HCT116 (cell line): ENCODE measurements at regions not wholly inside any gene's neighbourhood (a gene's known extent, or its start where the extent isn't known, plus 50 kb on each side); places are given as distances from the start of the nearest gene placed in this dataset.

Experiments
- ATAC-seq: fragments of 200-7000 bp; cut with Tn5 transposase; 2 replicates; pipeline ENCODE4 v1.9.1; 2020; ENCODE audit warnings: mild to moderate bottlenecking, moderate library complexity
- BruUV-seq: library from RNA; stranded (reverse); fragments of 400-500 nt; replicated peaks from 2 replicates; lab custom pipeline; 2021; lab: Mats Ljungman, UMichigan
- CTCF ChIA-PET: fragments of 300-600 bp; sonication (Branson Sonifier 250); formaldehyde crosslinking; loops from one replicate; lab custom pipeline; 2021; ENCODE audit warnings: antibody characterized with exemption; lab: Charles Lee
- POLR2A ChIA-PET: fragments of 300-600, 350-600 bp; sonication (Branson Sonifier 250); formaldehyde crosslinking; loops from one replicate; lab custom pipeline; 2021; ENCODE audit warnings: antibody characterized with exemption; lab: Charles Lee
- RAD21 ChIA-PET, 2 experiments: fragments of 300-600 bp; sonication (Branson Sonifier 250); formaldehyde crosslinking; loops; one replicate each; lab custom pipeline; 2023; ENCODE audit warnings: low total read pairs in 2 of 2; ENCODE audit not compliant: uncharacterized antibody in 2 of 2, unreplicated experiment in 2 of 2, low non-redundant PET in 1 of 2; lab: Charles Lee
- DNase-seq: peaks from one replicate; pipeline ENCODE4 v3.0.0-alpha.2; 2010; ENCODE audit warnings: low read depth, low spot score
- H2AFZ ChIP-seq: fragments of 200-600 bp; shearing (Covaris generic), sonication (generic); 2 replicates; pipeline ENCODE4 v1.6.1; 2017; ENCODE audit warnings: low read depth, mixed run types, mixed read lengths, antibody characterized with exemption, low read length; ENCODE audit not compliant: poor library complexity, severe bottlenecking
- H3K27ac ChIP-seq: 2 replicates; pipeline ENCODE4 v1.5.1; 2012; ENCODE audit warnings: low read depth, low read length
- H3K27me3 ChIP-seq: fragments of 200-600 bp; sonication (generic); 2 replicates; pipeline ENCODE4 v1.6.1; 2016; ENCODE audit warnings: mixed run types, low read length, mixed read lengths; ENCODE audit not compliant: insufficient read depth
- H3K36me3 ChIP-seq, 2 experiments: fragments of 200-500 bp in 1 of 2; fragments of 200-600 bp in 1 of 2; sonication (Bioruptor generic) in 1 of 2; sonication (generic) in 1 of 2; 2 replicates each; pipeline versions ENCODE4 v1.5.1 to v1.6.1; 2014 to 2016; ENCODE audit warnings: low read length in 2 of 2, inconsistent platforms in 1 of 2, mixed read lengths in 1 of 2, mixed run types in 1 of 2; ENCODE audit not compliant: insufficient read depth in 2 of 2, control insufficient read depth in 1 of 2
- H3K4me1 ChIP-seq, 2 experiments: fragments of 200-600 bp in 1 of 2; sonication (generic) in 1 of 2; 2 replicates each; pipeline versions ENCODE4 v1.5.1 to v1.6.1; 2012 to 2017; ENCODE audit warnings: low read length in 2 of 2, inconsistent platforms in 1 of 2, mild to moderate bottlenecking in 1 of 2, mixed read lengths in 1 of 2, mixed run types in 1 of 2, moderate library complexity in 1 of 2; ENCODE audit not compliant: insufficient read depth in 2 of 2, control insufficient read depth in 1 of 2
- H3K4me2 ChIP-seq: fragments of 200-600 bp; sonication (generic); 2 replicates; pipeline ENCODE4 v1.6.1; 2017; ENCODE audit warnings: mixed run types, low read length, mixed read lengths
- H3K4me3 ChIP-seq, 2 experiments: fragments of 200-600 bp in 1 of 2; sonication (generic) in 1 of 2; replicated peaks in 1 of 2; 2 replicates each; pipeline ENCODE4 v1.5.1; 2011 to 2016; ENCODE audit warnings: low read length in 2 of 2, control low read depth in 1 of 2, low read depth in 1 of 2, mild to moderate bottlenecking in 1 of 2, mixed read lengths in 1 of 2, mixed run types in 1 of 2
- H3K79me2 ChIP-seq: fragments of 200-600 bp; sonication (generic); 2 replicates; pipeline ENCODE4 v1.6.1; 2017; ENCODE audit warnings: mild to moderate bottlenecking, mixed run types, low read length, moderate library complexity, mixed read lengths; ENCODE audit not compliant: insufficient read depth
- H3K9ac ChIP-seq: fragments of 200-600 bp; sonication (generic); 2 replicates; pipeline ENCODE4 v1.6.1; 2016; ENCODE audit warnings: low read length, mixed read lengths
- H3K9me2 ChIP-seq: fragments of 200-600 bp; sonication (generic), shearing (Covaris generic); 2 replicates; pipeline ENCODE4 v1.6.1; 2017; ENCODE audit warnings: mixed run types, mild to moderate bottlenecking, moderate library complexity; ENCODE audit not compliant: insufficient read depth
- H3K9me3 ChIP-seq, 2 experiments: fragments of 200-500 bp in 1 of 2; fragments of 200-600 bp in 1 of 2; sonication (Bioruptor generic) in 1 of 2; sonication (generic) in 1 of 2; 2 replicates each; pipeline ENCODE4 v1.6.1; 2014 to 2017; ENCODE audit warnings: low read length in 2 of 2, mixed read lengths in 2 of 2, inconsistent platforms in 1 of 2, low read depth in 1 of 2, mild to moderate bottlenecking in 1 of 2, mixed run types in 1 of 2, moderate library complexity in 1 of 2; ENCODE audit not compliant: control insufficient read depth in 1 of 2, insufficient read depth in 1 of 2
- H4K20me1 ChIP-seq: fragments of 200-600 bp; sonication (generic), shearing (Covaris generic); 2 replicates; pipeline ENCODE4 v1.6.1; 2017; ENCODE audit warnings: mixed run types, mild to moderate bottlenecking, moderate library complexity; ENCODE audit not compliant: insufficient read depth
- ATF3 ChIP-seq: IDR thresholded peaks from 2 replicates; pipeline ENCODE4 v1.6.1; 2012
- EGR1 ChIP-seq: IDR thresholded peaks from 2 replicates; pipeline ENCODE4 v1.6.1; 2012; ENCODE audit warnings: low read depth
- ELF1 ChIP-seq: IDR thresholded peaks from 2 replicates; pipeline ENCODE4 v1.6.1; 2012; ENCODE audit warnings: low read depth, borderline replicate concordance
- EZH2 ChIP-seq: fragments of 200-600 bp; sonication (generic); IDR thresholded peaks from 2 replicates; pipeline ENCODE4 v1.6.1; 2017; ENCODE audit warnings: antibody characterized with exemption, mixed run types
- FOSL1 ChIP-seq: IDR thresholded peaks from 2 replicates; pipeline ENCODE4 v1.6.1; 2012; ENCODE audit warnings: low read depth
- MAX ChIP-seq: IDR thresholded peaks from 2 replicates; pipeline ENCODE4 v1.6.1; 2012
- POLR2A ChIP-seq: IDR thresholded peaks from 2 replicates; pipeline ENCODE4 v1.7.0; 2011; ENCODE audit warnings: borderline replicate concordance; ENCODE audit not compliant: insufficient read depth, insufficient read length; ENCODE audit errors: extremely low read depth
- POLR2AphosphoS5 ChIP-seq: IDR thresholded peaks from 2 replicates; pipeline ENCODE4 v1.6.1; 2011; ENCODE audit warnings: mild to moderate bottlenecking, low read depth, low read length, moderate library complexity
- REST ChIP-seq: IDR thresholded peaks from 2 replicates; pipeline ENCODE4 v1.6.1; 2012; ENCODE audit warnings: low read depth
- SP1 ChIP-seq: IDR thresholded peaks from 2 replicates; pipeline ENCODE4 v1.6.1; 2012; ENCODE audit warnings: low read depth
- SRF ChIP-seq: IDR thresholded peaks from 2 replicates; pipeline ENCODE4 v1.6.1; 2012; ENCODE audit warnings: low read depth
- TCF7L2 ChIP-seq: IDR thresholded peaks from 2 replicates; pipeline ENCODE4 v1.7.0; 2011; ENCODE audit warnings: borderline replicate concordance, inconsistent platforms; ENCODE audit not compliant: insufficient read depth, insufficient read length; ENCODE audit errors: extremely low read depth
- YY1 ChIP-seq: IDR thresholded peaks from 2 replicates; pipeline ENCODE4 v1.6.1; 2011; ENCODE audit warnings: low read length, low read depth, moderate library complexity, mild to moderate bottlenecking; ENCODE audit not compliant: insufficient replicate concordance; ENCODE audit errors: extremely low read depth
- ZBTB33 ChIP-seq: IDR thresholded peaks from 2 replicates; pipeline ENCODE4 v1.6.1; 2011; ENCODE audit warnings: mild to moderate bottlenecking, low read length, moderate library complexity; ENCODE audit not compliant: insufficient replicate concordance; ENCODE audit errors: extremely low read depth
- ZNF274 ChIP-seq: fragments of 200-500 bp; sonication (Bioruptor generic); IDR thresholded peaks from 2 replicates; pipeline ENCODE4 v1.6.1; 2014; ENCODE audit warnings: mild to moderate bottlenecking, low read depth, low read length, inconsistent platforms
- intact Hi-C: fragments of 100-400 bp; cut with micrococcal nuclease; formaldehyde crosslinking; loops from 2 replicates; pipeline ENCODE4 v1.10.0; 2022

GRCh38 chr6:160810238-160810637, 108.2 kb downstream of the PLG start:
- ChIA-PET POLR2A (no interaction called here), RAD21 (no interaction called here)
- intact Hi-C loops = no loop called here

GRCh38 chr6:160812097-160812496, 110.1 kb downstream of the PLG start:
- H3K9ac ChIP-seq = no peak overlapping the region
- no peak overlapping the region for H3K4me2 ChIP-seq
- ATAC-seq = no peak
- POLR2A ChIA-PET = no interaction called here
- no peak for DNase-seq
- H3K9me3 ChIP-seq = no peaks in the 10 kb centered on the region
- no TSS peak for BruUV-seq
- no peaks in the 10 kb centered on the region for H4K20me1 ChIP-seq
- CTCF ChIA-PET = no interaction called here
- H3K36me3 ChIP-seq = no peaks in the 10 kb centered on the region
- H3K4me1 ChIP-seq = no peaks in the 10 kb centered on the region
- intact Hi-C loops = no loop called here
- no peaks in the 10 kb centered on the region for H3K9me2 ChIP-seq
- H3K27ac ChIP-seq = no peak overlapping the region
- no peak overlapping the region for H2AFZ ChIP-seq
- RAD21 ChIA-PET = no interaction called here
- no peak overlapping the region for H3K4me3 ChIP-seq
- no peaks in the 10 kb centered on the region for H3K79me2 ChIP-seq
- no peaks in the 10 kb centered on the region for H3K27me3 ChIP-seq
- TF ChIP-seq SP1 = no peak
- no peak for TF ChIP-seq YY1
- no peak for TF ChIP-seq ZBTB33
- no peak for TF ChIP-seq MAX
- TF ChIP-seq POLR2AphosphoS5 = no peak
- TF ChIP-seq ATF3 = no peak
- TF ChIP-seq ZNF274 = no peak
- no peak for TF ChIP-seq SRF
- no peak for TF ChIP-seq FOSL1
- no peak for TF ChIP-seq EGR1
- no peak for TF ChIP-seq POLR2A
- no peak for TF ChIP-seq ELF1
- no peak for TF ChIP-seq EZH2
- TF ChIP-seq REST = no peak
- no peak for TF ChIP-seq TCF7L2

More at GRCh38 chr6:160810238-160810637, 108.2 kb downstream of the PLG start:
- Histone ChIP-seq H3K36me3 (no peaks in the 10 kb centered on the region), H3K9me3 (no peaks in the 10 kb centered on the region), H3K4me3 (no peak overlapping the region), H3K9ac (no peak overlapping the region), H3K4me1 (no peaks in the 10 kb centered on the region), H3K4me2 (no peak overlapping the region)
- BruUV-seq = no TSS peak
- TF ChIP-seq ELF1 (no peak), YY1 (no peak)
- TF ChIP-seq, all 23 proteins: peak for 0
- H2AFZ ChIP-seq = no peak overlapping the region
- DNase-seq (no peak), ATAC-seq (no peak)
- CTCF ChIA-PET = no interaction called here
- no peaks in the 10 kb centered on the region for H4K20me1 ChIP-seq
- no peaks in the 10 kb centered on the region for H3K79me2 ChIP-seq
- H3K27ac ChIP-seq = no peak overlapping the region
- H3K27me3 ChIP-seq = no peaks in the 10 kb centered on the region
- H3K9me2 ChIP-seq = no peaks in the 10 kb centered on the region
